Common myeloid progenitor, CD34-positive (primary cell): ENCODE measurements at regions not wholly inside any gene's neighbourhood (a gene's known extent, or its start where the extent isn't known, plus 50 kb on each side); places are given as distances from the start of the nearest gene placed in this dataset.

Experiments
- CTCF ChIA-PET: fragments of 350-600 bp; sonication (Branson Sonifier 250); formaldehyde crosslinking; loops from one replicate; lab custom pipeline; 2021; ENCODE audit warnings: antibody characterized with exemption; lab: Charles Lee
- POLR2A ChIA-PET: fragments of 350-600 bp; sonication (Branson Sonifier 250); formaldehyde crosslinking; loops from one replicate; lab custom pipeline; 2021; ENCODE audit warnings: antibody characterized with exemption; lab: Charles Lee
- DNase-seq, 3 donors: peaks; one replicate each; pipeline versions ENCODE4 v3.0.0 to v3.0.0-alpha.2; 2013
- H3K27ac ChIP-seq, 2 experiments: 1 replicate in 1 of 2; 2 replicates in 1 of 2; pipeline ENCODE4 v1.7.0; 2013; ENCODE audit warnings: inconsistent platforms in 2 of 2, low read length in 2 of 2, mild to moderate bottlenecking in 2 of 2, low read depth in 1 of 2, moderate library complexity in 1 of 2; ENCODE audit not compliant: severe bottlenecking in 2 of 2, insufficient read depth in 1 of 2, poor library complexity in 1 of 2
- H3K27me3 ChIP-seq, 5 experiments: replicated peaks in 2 of 5; 1 replicate in 3 of 5; 2 replicates in 2 of 5; pipeline versions ENCODE4 v1.6.1 to v1.7.0; 2013; ENCODE audit warnings: low read length in 4 of 5, mild to moderate bottlenecking in 2 of 5, moderate library complexity in 2 of 5, inconsistent platforms in 1 of 5; ENCODE audit not compliant: insufficient read depth in 5 of 5, control insufficient read depth in 4 of 5
- H3K36me3 ChIP-seq, 4 experiments: 1 replicate in 2 of 4; 2 replicates in 2 of 4; pipeline versions ENCODE4 v1.6.1 to v1.7.0; 2013; ENCODE audit warnings: low read length in 3 of 4, control low read depth in 1 of 4, mild to moderate bottlenecking in 1 of 4; ENCODE audit not compliant: control insufficient read depth in 4 of 4, insufficient read depth in 4 of 4
- H3K4me1 ChIP-seq, 4 experiments: 1 replicate in 3 of 4; 2 replicates in 1 of 4; pipeline versions ENCODE4 v1.6.1 to v1.7.1; 2013; ENCODE audit warnings: low read length in 3 of 4, mild to moderate bottlenecking in 3 of 4, control low read depth in 1 of 4, inconsistent platforms in 1 of 4, moderate library complexity in 1 of 4; ENCODE audit not compliant: control insufficient read depth in 4 of 4, insufficient read depth in 4 of 4; ENCODE audit errors: control extremely low read depth in 1 of 4
- H3K4me3 ChIP-seq, 7 experiments: 1 replicate in 4 of 7; 2 replicates in 3 of 7; pipeline versions ENCODE4 v1.5.1 to v1.7.0; 2013; ENCODE audit warnings: mild to moderate bottlenecking in 7 of 7, low read length in 6 of 7, moderate library complexity in 6 of 7, inconsistent platforms in 2 of 7, low read depth in 2 of 7, control low read depth in 1 of 7; ENCODE audit not compliant: insufficient read depth in 4 of 7, control insufficient read depth in 1 of 7; ENCODE audit errors: extremely low read depth in 1 of 7
- H3K9me3 ChIP-seq, 5 experiments: 1 replicate in 4 of 5; 2 replicates in 1 of 5; pipeline versions ENCODE4 v1.6.1 to v1.7.1; 2013; ENCODE audit warnings: low read length in 4 of 5, mild to moderate bottlenecking in 2 of 5, inconsistent platforms in 1 of 5, low read depth in 1 of 5, moderate library complexity in 1 of 5; ENCODE audit not compliant: control insufficient read depth in 4 of 5, insufficient read depth in 2 of 5; ENCODE audit errors: control extremely low read depth in 1 of 5
- whole genome bisulfite sequencing: methylation state at CpG from one replicate; pipeline ENCODE4 v1.1.5; 2013; ENCODE audit not compliant: insufficient coverage; 5-methylcytosine and 5-hydroxymethylcytosine counted together

DNA sequence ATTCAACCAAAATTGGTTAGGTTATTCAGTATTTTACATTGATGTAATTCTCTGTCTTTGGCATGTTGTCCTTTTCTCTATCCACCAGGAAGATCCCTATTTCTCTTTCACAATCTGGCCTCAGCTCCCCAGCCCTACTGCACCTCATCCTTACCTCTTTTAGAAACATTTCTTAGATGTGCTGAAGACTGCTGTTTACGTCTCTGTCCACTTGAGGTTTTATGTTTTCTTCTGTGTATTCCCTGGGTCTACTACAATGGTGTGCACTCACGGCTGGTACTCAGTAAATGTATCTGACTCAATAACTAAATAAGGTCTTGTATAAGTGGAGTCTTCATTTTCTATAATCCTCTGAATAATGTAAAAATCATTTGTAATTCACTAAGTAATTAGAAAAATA, 822.7 kb downstream of the DTWD2 start:
- H3K36me3 ChIP-seq = no peaks in the 10 kb centered on the region
- WGBS = no CpG with 5 or more reads among the region's 2 CpGs
- ChIA-PET CTCF (no interaction called here), POLR2A (no interaction called here)
- no peaks in the 10 kb centered on the region for H3K9me3 ChIP-seq
- H3K4me1 ChIP-seq = no peaks in the 10 kb centered on the region
- DNase-seq = no peak
- no peak overlapping the region for H3K27ac ChIP-seq
- no peaks in the 10 kb centered on the region for H3K27me3 ChIP-seq
- no peak overlapping the region for H3K4me3 ChIP-seq

DNA sequence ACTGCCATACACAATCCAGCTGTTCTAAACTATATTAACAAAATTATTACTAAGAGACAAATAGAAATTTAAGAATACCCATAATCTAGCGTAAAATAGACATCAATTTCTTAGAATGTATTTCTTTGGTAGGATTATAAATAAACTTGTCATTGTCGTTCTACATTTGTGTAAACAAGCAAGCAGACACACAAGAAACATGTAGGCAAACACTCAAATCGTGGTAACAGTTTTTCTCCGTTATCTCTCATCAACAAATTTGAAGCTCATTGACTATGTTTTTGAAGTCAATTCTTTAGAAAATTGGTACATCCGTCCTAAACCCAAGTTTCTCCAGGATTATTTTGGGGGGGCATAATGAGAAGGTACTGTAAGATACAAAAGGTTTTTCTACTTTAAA, 832.2 kb downstream of the DTWD2 start:
- Histone ChIP-seq H3K36me3 (no peaks in the 10 kb centered on the region), H3K9me3 (no peaks in the 10 kb centered on the region), H3K4me3 (no peak overlapping the region), H3K4me1 (no peaks in the 10 kb centered on the region), H3K27ac (no peak overlapping the region), H3K27me3 (no peaks in the 10 kb centered on the region)
- WGBS = 100% methylated on average over 2 of the region's 5 CpGs
- CTCF ChIA-PET = no interaction called here
- DNase-seq = no peak
- POLR2A ChIA-PET = no interaction called here

DNA sequence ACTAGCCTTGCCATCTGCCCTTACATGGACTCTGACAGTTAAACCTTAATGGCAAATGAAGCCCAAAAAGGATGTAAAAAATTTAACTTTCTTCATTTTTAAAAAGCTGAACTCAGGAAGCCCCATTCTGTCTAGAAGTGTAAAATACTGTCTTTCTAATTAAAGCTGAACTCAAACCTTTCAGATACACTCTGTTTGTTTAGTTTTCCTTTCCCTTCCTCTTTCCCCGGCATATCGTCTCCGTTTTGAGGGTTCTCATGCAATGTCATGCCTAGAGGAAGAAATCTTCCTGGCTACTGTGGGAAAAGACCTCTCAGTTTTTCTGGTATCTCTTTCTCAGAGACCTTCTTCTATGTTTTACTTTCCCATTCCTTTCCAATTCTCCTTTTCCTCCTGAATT, 841.5 kb downstream of the DTWD2 start:
- 33% methylated on average over 3 of the region's 3 CpGs for WGBS
- CTCF ChIA-PET = no interaction called here

DNA sequence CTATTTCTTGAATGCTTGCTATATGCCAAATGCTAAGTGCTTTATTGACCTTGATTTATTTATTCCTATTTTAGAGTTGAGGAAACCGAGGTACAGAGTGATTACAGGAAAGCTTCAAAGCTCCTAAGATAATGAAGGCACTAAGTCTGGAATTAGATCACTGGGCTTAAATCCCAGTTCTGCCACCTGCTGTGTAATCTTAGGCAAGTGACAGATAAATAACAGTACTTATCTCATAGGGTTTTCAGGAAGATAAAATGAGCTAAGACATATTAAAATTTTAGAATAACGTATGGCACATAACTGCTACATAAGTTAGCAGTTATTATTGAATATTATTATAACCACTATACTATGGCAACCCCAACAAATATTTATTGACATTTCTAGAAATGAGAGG, 843.8 kb downstream of the DTWD2 start:
- Histone ChIP-seq H3K36me3 (no peaks in the 10 kb centered on the region), H3K27ac (no peak overlapping the region), H3K9me3 (peaks cover 0 to 2% (median 0%) of the 10 kb centered on the region in 5 experiments), H3K4me3 (no peak overlapping the region), H3K27me3 (no peaks in the 10 kb centered on the region), H3K4me1 (no peaks in the 10 kb centered on the region)
- 50% methylated on average over 1 of the region's 2 CpGs for WGBS
- no peak for DNase-seq
- ChIA-PET CTCF (interaction anchor here (0.7 kb wide), 1 partner anchor 419 kb away, joined by 4 read pairs; no protein-coding TSS in a partner anchor), POLR2A (no interaction called here)

More for the DNA sequence above, 841.5 kb downstream of the DTWD2 start:
- Histone ChIP-seq H3K27me3 (no peaks in the 10 kb centered on the region), H3K27ac (no peak overlapping the region), H3K4me3 (no peak overlapping the region), H3K4me1 (no peaks in the 10 kb centered on the region), H3K9me3 (peaks cover 0 to 2% (median 0%) of the 10 kb centered on the region in 5 experiments), H3K36me3 (no peaks in the 10 kb centered on the region)
- no peak for DNase-seq
- POLR2A ChIA-PET = no interaction called here

DNA sequence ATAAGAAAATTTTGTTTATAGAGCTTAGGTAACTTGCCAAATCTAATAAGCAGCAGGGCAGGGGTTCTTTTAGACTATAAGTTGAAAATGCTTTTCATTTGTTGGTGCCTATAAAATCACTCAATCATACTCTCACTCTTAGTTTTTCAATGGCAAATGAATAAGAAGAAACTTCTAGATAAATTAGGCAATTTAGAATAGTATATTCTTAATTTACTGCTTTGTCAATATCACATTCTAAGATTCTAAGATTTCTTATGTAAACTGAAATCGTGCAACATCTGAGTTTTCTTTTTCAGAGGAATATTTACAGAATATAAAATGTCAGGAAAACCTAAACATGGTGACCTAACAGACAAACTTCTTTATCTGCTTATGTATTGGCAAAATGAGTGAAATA, 849.0 kb downstream of the DTWD2 start:
- no peak for DNase-seq
- POLR2A ChIA-PET = no interaction called here
- H3K4me1 ChIP-seq = no peaks in the 10 kb centered on the region
- no peaks in the 10 kb centered on the region for H3K27me3 ChIP-seq
- H3K36me3 ChIP-seq = no peaks in the 10 kb centered on the region
- no peaks in the 10 kb centered on the region for H3K9me3 ChIP-seq
- H3K4me3 ChIP-seq = no peak overlapping the region
- no peak overlapping the region for H3K27ac ChIP-seq
- CTCF ChIA-PET = no interaction called here
- no CpG with 5 or more reads among the region's 1 CpG for WGBS

DNA sequence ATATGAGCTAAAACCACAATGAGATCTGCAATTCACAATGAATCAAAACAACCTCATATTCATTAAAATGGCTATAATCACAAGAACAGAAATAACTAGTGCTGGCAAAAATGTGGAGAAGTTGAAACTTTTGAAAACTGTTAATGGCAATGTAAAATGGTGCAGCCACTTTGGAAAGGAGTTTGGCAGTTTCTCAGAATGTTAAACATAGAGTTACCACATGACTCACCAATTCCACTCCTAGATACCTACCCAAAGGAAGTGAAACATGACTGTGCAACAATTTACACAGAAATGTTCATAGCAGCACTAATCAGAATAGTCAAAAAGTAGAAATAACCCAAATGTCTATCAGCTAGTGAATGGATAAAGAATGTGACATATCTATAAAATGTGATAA, 862.2 kb downstream of the DTWD2 start:
- H3K36me3 ChIP-seq = no peaks in the 10 kb centered on the region
- no peaks in the 10 kb centered on the region for H3K9me3 ChIP-seq
- H3K27ac ChIP-seq = no peak overlapping the region
- no peaks in the 10 kb centered on the region for H3K27me3 ChIP-seq
- ChIA-PET POLR2A (no interaction called here), CTCF (no interaction called here)
- no peaks in the 10 kb centered on the region for H3K4me1 ChIP-seq
- H3K4me3 ChIP-seq = no peak overlapping the region
- no peak for DNase-seq

DNA sequence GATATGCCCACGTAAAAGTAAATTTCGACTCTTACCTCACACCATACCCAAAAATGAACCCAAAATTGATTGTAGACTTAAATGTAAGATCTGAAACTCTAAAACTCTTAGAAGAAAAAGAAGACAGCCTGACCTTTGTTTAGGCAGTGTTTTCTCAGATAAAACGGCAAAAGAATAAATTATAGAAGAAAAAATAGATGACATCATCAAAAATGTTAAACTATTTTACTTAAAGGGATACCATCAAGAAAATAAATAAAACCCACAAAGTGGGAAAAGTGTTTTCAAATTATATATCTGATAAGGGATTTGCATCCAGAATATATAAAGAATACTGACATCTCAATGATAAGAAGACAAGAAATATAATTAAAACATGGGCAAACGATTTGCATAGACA, 862.7 kb downstream of the DTWD2 start:
- H3K27ac ChIP-seq = no peak overlapping the region
- no peak overlapping the region for H3K4me3 ChIP-seq
- CTCF ChIA-PET = no interaction called here
- WGBS = no CpG with 5 or more reads among the region's 4 CpGs
- POLR2A ChIA-PET = no interaction called here
- H3K4me1 ChIP-seq = no peaks in the 10 kb centered on the region
- no peak for DNase-seq
- no peaks in the 10 kb centered on the region for H3K27me3 ChIP-seq
- H3K36me3 ChIP-seq = no peaks in the 10 kb centered on the region
- no peaks in the 10 kb centered on the region for H3K9me3 ChIP-seq
